Karpas-422 (cell line): ENCODE measurements at regions not wholly inside any gene's neighbourhood (a gene's known extent, or its start where the extent isn't known, plus 50 kb on each side); places are given as distances from the start of the nearest gene placed in this dataset.

Experiments used
- DNase-seq: peaks from one replicate; pipeline ENCODE4 v3.0.0-alpha.2; 2015
- H2AFZ ChIP-seq: fragments of 200-600 bp; sonication (generic); 2 replicates; pipeline ENCODE4 v1.6.1; 2014; ENCODE audit warnings: antibody characterized with exemption, low read length, mixed read lengths
- H3K27ac ChIP-seq: fragments of 200-600 bp; sonication (generic); 2 replicates; pipeline ENCODE4 v1.5.1; 2014; ENCODE audit warnings: mild to moderate bottlenecking, low read length, moderate library complexity
- H3K27me3 ChIP-seq: fragments of 200-600 bp; sonication (generic); 2 replicates; pipeline ENCODE4 v1.6.1; 2014; ENCODE audit warnings: low read length, mixed read lengths
- H3K36me3 ChIP-seq: fragments of 200-600 bp; sonication (generic); 2 replicates; pipeline ENCODE4 v1.6.1; 2014; ENCODE audit warnings: low read length, mixed read lengths; ENCODE audit not compliant: insufficient read depth
- H3K4me1 ChIP-seq: fragments of 200-600 bp; sonication (generic); 2 replicates; pipeline ENCODE4 v1.6.1; 2014; ENCODE audit warnings: mild to moderate bottlenecking, low read length, mixed read lengths
- H3K4me2 ChIP-seq: fragments of 200-600 bp; sonication (generic); 2 replicates; pipeline ENCODE4 v1.6.1; 2014; ENCODE audit warnings: low read length, low read depth, mild to moderate bottlenecking; ENCODE audit not compliant: poor library complexity, severe bottlenecking
- H3K4me3 ChIP-seq: fragments of 200-600 bp; sonication (generic); 2 replicates; pipeline ENCODE4 v1.5.1; 2014; ENCODE audit warnings: mild to moderate bottlenecking, antibody characterized with exemption, low read length, mixed read lengths
- H3K79me2 ChIP-seq: fragments of 200-600 bp; sonication (generic); 2 replicates; pipeline ENCODE4 v1.6.1; 2014; ENCODE audit warnings: mild to moderate bottlenecking, low read length, mixed read lengths
- H3K9ac ChIP-seq: fragments of 200-600 bp; sonication (generic); 2 replicates; pipeline ENCODE4 v1.6.0; 2014; ENCODE audit warnings: low read length
- H3K9me2 ChIP-seq: fragments of 200-600 bp; sonication (generic), shearing (Covaris generic); replicated peaks from 2 replicates; pipeline ENCODE4 v1.6.0; 2014; ENCODE audit warnings: mild to moderate bottlenecking, low read length, moderate library complexity; ENCODE audit not compliant: insufficient read depth
- H3K9me3 ChIP-seq: fragments of 300-700, 200-600 bp; sonication (generic); 2 replicates; pipeline ENCODE4 v1.6.1; 2014; ENCODE audit warnings: low read length, mixed read lengths
- H4K20me1 ChIP-seq: fragments of 200-600 bp; sonication (generic); 2 replicates; pipeline ENCODE4 v1.6.1; 2014; ENCODE audit warnings: mild to moderate bottlenecking, antibody characterized with exemption, low read length, low read depth; ENCODE audit not compliant: insufficient read depth

DNA sequence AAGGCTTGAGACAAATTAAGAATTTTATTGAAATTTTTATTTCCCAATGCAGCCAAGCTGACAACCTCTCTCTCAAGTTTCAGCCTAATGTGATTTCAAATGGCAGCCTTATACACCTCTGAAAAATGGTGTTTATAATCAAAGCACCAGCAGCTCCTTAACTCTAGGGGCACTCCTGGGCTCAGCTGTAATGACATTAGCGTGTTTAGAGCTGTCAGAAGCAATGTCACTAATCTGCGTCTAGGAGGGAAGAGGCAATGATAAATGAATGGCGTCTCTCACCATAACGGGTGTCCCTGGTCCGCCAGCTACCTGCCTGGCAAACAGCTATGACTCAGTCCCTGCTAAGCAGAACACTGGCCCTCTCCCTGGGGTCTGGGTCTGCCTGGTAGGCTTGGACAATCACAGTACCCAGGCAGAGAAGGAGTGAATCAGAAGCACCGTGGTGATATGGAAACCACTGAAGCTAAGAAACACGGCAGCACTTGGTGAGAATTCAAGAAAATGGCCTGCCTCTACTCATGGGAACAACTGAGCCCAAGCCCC, 131.8 kb upstream of the VSTM2B start:
- Histone ChIP-seq H3K9ac (no peak overlapping the region), H3K9me2 (no peaks in the 10 kb centered on the region)

DNA sequence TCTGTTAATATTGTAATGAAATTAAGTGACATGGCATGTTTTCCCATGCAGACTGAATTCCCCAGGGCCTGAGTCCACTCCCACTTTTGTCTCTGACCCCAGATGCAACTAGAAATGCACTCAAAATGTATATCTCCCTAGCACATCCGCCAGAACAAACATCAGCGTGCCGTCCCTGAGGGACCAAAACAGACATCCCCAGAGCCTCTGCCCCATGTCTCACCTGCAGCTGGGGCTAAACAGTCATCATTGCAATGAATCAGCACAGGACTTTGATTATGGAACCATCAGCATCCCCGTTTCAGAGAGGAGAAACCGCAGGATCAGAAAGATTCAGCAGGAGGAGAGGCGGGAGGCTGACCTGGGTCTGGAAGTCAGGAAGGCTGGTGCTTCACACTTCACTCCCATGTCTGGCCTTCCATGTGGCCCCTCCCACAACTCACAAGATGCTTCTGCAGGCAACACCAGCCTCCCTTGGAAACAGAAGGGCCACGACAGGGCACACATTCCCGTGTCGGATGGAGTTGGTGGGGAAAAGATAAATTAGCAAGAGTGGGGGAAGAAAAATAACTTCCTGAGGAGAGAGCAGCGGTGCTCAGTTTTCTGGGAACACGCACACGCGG, 130.6 kb upstream of the VSTM2B start:
- H3K36me3 ChIP-seq = no peaks in the 10 kb centered on the region
- no peaks in the 10 kb centered on the region for H3K27me3 ChIP-seq
- no peaks in the 10 kb centered on the region for H4K20me1 ChIP-seq
- no peak overlapping the region for H2AFZ ChIP-seq
- H3K27ac ChIP-seq = no peak overlapping the region
- no peaks in the 10 kb centered on the region for H3K4me1 ChIP-seq
- no peak overlapping the region for H3K4me3 ChIP-seq
- H3K9me3 ChIP-seq = no peaks in the 10 kb centered on the region
- H3K4me2 ChIP-seq = no peak overlapping the region
- H3K79me2 ChIP-seq = no peaks in the 10 kb centered on the region
- no peak overlapping the region for H3K9ac ChIP-seq
- H3K9me2 ChIP-seq = no peaks in the 10 kb centered on the region
- DNase-seq = no peak

More for the DNA sequence above, 131.8 kb upstream of the VSTM2B start:
- Histone ChIP-seq H3K4me1 (no peaks in the 10 kb centered on the region), H3K27me3 (no peaks in the 10 kb centered on the region), H3K9me3 (no peaks in the 10 kb centered on the region), H3K4me3 (no peak overlapping the region), H3K79me2 (no peaks in the 10 kb centered on the region), H2AFZ (no peak overlapping the region), H3K36me3 (no peaks in the 10 kb centered on the region), H3K27ac (no peak overlapping the region), H4K20me1 (no peaks in the 10 kb centered on the region), H3K4me2 (no peak overlapping the region)
- peak; percentile 63 for DNase-seq

DNA sequence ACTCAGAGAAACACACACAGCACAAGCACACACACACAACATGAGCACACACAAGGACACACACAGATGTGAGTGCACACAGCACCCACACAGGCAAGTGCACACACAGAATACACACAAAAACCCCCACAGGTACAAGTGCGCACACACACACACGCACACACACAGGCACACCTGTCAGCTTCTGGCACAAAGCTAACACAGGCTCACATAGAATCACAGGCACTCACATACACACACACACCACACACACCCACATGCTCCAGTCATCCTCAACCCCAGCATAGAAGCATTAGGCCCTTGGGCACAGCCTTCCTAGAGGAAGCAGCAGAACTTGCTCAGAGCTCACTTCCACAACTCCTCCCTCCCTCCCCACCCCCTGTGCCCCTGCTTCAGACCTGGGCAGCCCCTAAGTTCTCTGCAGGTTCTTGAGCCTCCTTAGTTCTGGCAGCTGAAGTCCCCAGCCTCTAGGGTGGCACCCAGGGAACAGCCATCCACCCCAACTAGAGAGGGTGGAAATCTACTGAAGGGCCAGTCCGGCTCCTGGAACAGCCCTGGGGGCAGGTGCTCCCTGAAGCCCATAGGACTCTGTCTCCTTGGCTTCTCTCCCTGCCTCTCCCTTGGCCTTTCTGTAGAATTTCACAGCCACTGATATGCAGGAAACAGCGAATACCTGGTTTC, 129.9 kb upstream of the VSTM2B start:
- H3K9me2 ChIP-seq = no peaks in the 10 kb centered on the region
- no peak overlapping the region for H3K4me2 ChIP-seq
- H3K27ac ChIP-seq = no peak overlapping the region
- no peaks in the 10 kb centered on the region for H3K4me1 ChIP-seq
- no peaks in the 10 kb centered on the region for H4K20me1 ChIP-seq
- no peaks in the 10 kb centered on the region for H3K27me3 ChIP-seq
- no peak overlapping the region for H2AFZ ChIP-seq
- no peak overlapping the region for H3K4me3 ChIP-seq
- H3K9ac ChIP-seq = no peak overlapping the region
- no peak for DNase-seq
- no peaks in the 10 kb centered on the region for H3K79me2 ChIP-seq
- H3K9me3 ChIP-seq = no peaks in the 10 kb centered on the region
- no peaks in the 10 kb centered on the region for H3K36me3 ChIP-seq

DNA sequence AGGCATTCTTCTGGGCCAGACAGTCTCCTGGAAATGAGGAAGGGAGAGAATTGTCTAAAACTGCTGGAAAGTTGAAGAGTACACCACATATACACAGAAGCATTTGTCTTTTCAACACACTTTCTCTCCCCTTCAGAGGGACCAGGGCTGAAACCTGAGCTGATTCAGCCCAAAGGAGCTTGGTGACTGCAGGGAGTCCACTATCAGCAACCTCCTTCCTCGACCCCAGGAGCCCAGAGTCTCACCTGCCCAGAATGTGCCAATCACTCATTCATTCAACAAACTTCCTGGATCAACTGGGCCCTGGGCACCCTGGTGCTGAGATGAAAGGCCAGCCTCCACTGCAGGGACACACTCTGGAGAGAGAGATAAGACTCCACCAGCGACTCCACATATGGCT, 128.9 kb upstream of the VSTM2B start:
- Histone ChIP-seq H3K9ac (no peak overlapping the region), H2AFZ (no peak overlapping the region), H3K9me3 (no peaks in the 10 kb centered on the region), H3K27me3 (no peaks in the 10 kb centered on the region), H3K79me2 (no peaks in the 10 kb centered on the region), H3K36me3 (no peaks in the 10 kb centered on the region), H3K9me2 (no peaks in the 10 kb centered on the region), H3K27ac (no peak overlapping the region), H3K4me2 (no peak overlapping the region), H3K4me3 (no peak overlapping the region), H3K4me1 (no peaks in the 10 kb centered on the region), H4K20me1 (no peaks in the 10 kb centered on the region)
- DNase-seq = no peak

DNA sequence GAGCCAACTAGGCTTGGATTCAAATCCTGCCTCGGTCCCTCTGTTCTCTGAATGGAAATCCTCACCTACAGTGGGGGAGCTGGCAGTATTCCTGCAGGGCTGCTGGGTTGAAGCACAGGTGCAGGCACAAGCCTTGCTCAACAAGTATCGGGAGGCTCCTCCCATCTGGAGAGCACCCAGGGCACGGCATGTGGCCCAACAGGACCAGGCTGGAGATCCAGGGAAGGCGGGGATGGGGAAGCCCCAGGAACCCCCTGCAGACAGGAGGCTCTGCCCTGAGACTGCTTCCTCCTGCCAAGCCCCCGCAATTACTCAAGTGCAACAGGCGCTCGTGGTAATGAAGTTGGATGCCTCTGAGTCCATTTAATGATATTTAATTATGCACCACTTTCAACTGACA, 128.0 kb upstream of the VSTM2B start:
- Histone ChIP-seq H2AFZ (no peak overlapping the region), H3K9me3 (no peaks in the 10 kb centered on the region), H3K79me2 (no peaks in the 10 kb centered on the region), H3K27ac (no peak overlapping the region), H4K20me1 (no peaks in the 10 kb centered on the region), H3K4me3 (no peak overlapping the region), H3K4me1 (no peaks in the 10 kb centered on the region), H3K9ac (no peak overlapping the region), H3K36me3 (no peaks in the 10 kb centered on the region), H3K9me2 (no peaks in the 10 kb centered on the region), H3K27me3 (no peaks in the 10 kb centered on the region), H3K4me2 (no peak overlapping the region)
- DNase-seq = no peak

DNA sequence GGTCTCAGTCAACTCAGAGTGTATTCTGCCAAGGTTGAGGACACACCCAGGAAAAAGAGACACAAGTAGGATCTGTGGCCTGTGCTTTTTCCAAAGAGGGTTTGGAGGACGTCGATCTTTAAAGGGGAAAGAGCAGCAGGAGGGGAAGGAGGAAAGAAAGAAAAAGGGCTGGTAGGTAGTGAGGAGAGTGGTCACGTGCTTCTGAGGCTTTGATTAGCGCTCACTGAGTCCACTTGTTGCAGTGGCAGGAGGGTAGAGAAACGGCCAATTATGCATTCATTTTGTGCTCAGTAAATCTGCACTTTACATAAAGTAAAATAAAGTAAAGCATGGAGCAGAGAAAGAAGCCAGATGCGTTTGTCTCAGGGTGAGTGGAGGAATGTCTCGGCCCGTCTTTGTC, 126.0 kb upstream of the VSTM2B start:
- H4K20me1 ChIP-seq = no peaks in the 10 kb centered on the region
- H3K9ac ChIP-seq = no peak overlapping the region
- H3K4me1 ChIP-seq = no peaks in the 10 kb centered on the region
- no peaks in the 10 kb centered on the region for H3K36me3 ChIP-seq
- H3K27ac ChIP-seq = no peak overlapping the region
- no peak overlapping the region for H3K4me3 ChIP-seq
- no peaks in the 10 kb centered on the region for H3K9me3 ChIP-seq
- no peak for DNase-seq
- H3K9me2 ChIP-seq = no peaks in the 10 kb centered on the region
- H2AFZ ChIP-seq = no peak overlapping the region
- no peaks in the 10 kb centered on the region for H3K27me3 ChIP-seq
- H3K79me2 ChIP-seq = no peaks in the 10 kb centered on the region
- H3K4me2 ChIP-seq = no peak overlapping the region

DNA sequence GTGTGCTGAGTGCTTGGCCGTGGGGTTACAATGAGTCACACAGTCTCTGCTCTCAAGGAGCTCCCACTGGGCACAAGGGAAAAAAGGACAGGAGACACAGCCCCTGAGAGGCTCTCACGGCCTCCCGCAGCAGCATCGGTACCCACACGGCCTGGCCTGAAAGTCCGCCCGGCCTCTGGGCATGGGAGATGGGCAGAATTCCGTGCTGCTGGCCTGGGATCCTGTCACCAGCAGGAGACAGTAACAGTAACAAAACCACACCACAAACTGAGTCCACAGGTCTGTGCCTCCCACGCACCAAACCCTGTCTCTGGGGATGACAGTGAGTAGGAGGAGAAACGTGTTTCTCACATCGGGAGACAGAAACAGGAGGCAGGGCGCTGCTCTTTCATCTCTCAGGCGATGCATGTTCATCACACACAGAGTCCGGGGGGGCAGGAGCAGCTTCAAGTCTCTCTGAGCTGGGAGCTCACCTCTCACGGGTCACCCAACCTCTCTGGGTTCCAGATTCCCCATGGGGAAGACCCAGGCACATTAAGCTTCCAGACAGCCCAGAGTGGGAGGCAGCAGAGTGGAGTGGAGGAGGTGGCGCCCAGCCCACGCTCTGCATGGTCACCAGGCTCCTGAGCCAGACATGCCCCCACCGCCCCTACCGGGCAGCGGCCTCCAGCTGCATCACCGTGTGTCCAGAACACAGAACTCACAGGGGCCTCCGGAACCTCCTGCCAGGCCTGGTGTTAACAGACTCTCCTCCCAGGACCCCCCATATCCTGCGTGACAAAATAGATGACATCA, 124.7 kb upstream of the VSTM2B start:
- no peak overlapping the region for H3K9ac ChIP-seq
- no peaks in the 10 kb centered on the region for H3K4me1 ChIP-seq
- no peaks in the 10 kb centered on the region for H3K36me3 ChIP-seq
- no peaks in the 10 kb centered on the region for H4K20me1 ChIP-seq
- H3K9me2 ChIP-seq = no peaks in the 10 kb centered on the region
- no peak overlapping the region for H3K4me2 ChIP-seq
- H3K27ac ChIP-seq = no peak overlapping the region
- no peaks in the 10 kb centered on the region for H3K9me3 ChIP-seq
- no peak overlapping the region for H2AFZ ChIP-seq
- H3K79me2 ChIP-seq = no peaks in the 10 kb centered on the region
- no peak for DNase-seq
- H3K27me3 ChIP-seq = no peaks in the 10 kb centered on the region
- no peak overlapping the region for H3K4me3 ChIP-seq

DNA sequence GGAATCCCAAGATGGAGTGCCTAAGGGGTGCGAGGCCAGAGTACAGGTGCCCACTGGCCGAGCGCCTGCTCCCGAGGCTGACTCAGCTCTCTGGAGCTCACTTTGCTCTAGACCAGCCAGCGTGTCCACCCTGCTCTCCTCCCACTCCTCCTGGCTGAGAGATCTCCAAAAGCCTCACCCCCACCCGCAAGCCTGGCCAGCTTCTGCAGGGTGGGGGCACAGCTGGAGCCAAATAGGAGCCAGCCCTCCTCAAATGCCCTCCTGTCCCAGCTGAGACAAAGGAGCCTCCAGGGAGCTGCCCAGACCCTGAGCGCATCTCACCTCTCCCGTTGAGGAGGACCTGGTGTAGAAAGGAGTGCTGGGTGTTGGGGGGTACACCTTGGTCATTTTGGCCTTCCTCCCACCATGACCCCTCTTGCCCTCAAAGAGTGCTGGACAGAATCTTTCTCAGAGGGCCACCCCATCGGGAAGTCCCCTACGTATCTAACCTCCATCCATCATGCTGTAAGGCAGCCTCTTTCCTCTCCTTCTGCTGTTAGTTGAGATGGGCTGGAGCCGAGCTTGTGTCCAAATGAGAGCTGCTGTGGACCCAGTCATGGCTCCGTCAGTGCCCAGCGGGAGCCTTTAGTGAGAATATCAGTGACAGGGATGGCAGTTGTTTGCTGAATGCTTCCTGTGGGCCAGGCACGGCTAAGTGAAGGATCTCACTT, 123.9 kb upstream of the VSTM2B start:
- Histone ChIP-seq H2AFZ (no peak overlapping the region), H4K20me1 (no peaks in the 10 kb centered on the region), H3K4me1 (no peaks in the 10 kb centered on the region), H3K27me3 (no peaks in the 10 kb centered on the region), H3K9me2 (no peaks in the 10 kb centered on the region), H3K27ac (no peak overlapping the region), H3K9ac (no peak overlapping the region), H3K9me3 (no peaks in the 10 kb centered on the region), H3K4me2 (no peak overlapping the region), H3K4me3 (no peak overlapping the region), H3K36me3 (no peaks in the 10 kb centered on the region), H3K79me2 (no peaks in the 10 kb centered on the region)
- no peak for DNase-seq
